Erythroblast (primary cell): ENCODE measurements at regions not wholly inside any gene's neighbourhood (a gene's known extent, or its start where the extent isn't known, plus 50 kb on each side); places are given as distances from the start of the nearest gene placed in this dataset.
"Not testable (repeated sequence)": the region's sequence is repeated elsewhere in the genome, so short reads cannot be mapped to it uniquely, and the experiment has no call there.

Experiments
- DNase-seq, 2 experiments: peaks; one replicate each; lab custom pipeline; 2025; lab: John Stamatoyannopoulos, UW
- GATA1 ChIP-seq: IDR thresholded peaks from 2 replicates; pipeline ENCODE4 v1.6.1; 2011; ENCODE audit warnings: low read depth, mild to moderate bottlenecking, control low read depth, low read length, moderate library complexity
- POLR2A ChIP-seq: IDR thresholded peaks from 2 replicates; pipeline ENCODE4 v1.6.1; 2011; ENCODE audit warnings: mild to moderate bottlenecking, low read length

GRCh38 chr6:11384531-11385309 lies 152.3 kb upstream of the NEDD9 start:
- DNase-seq, result no peak

GRCh38 chr6:11381801-11382513 lies 149.5 kb upstream of the NEDD9 start:
- TF ChIP-seq GATA1, result no peak
- no peak for TF ChIP-seq POLR2A

More at GRCh38 chr6:11384531-11385309, 152.3 kb upstream of the NEDD9 start:
- TF ChIP-seq POLR2A (no peak), GATA1 (no peak)

GRCh38 chr6:11380969-11381744 lies 148.7 kb upstream of the NEDD9 start:
- DNase-seq, result no peak
- no peak for TF ChIP-seq GATA1
- no peak for TF ChIP-seq POLR2A

More at GRCh38 chr6:11381801-11382513, 149.5 kb upstream of the NEDD9 start:
- peak in 1 of 2 experiments; percentile 2 for DNase-seq

- no peak for DNase-seq
- no peak for TF ChIP-seq GATA1
- TF ChIP-seq POLR2A, result no peak
Measured at GRCh38 chr6:11380549-11380948, 148.1 kb upstream of the NEDD9 start.

- TF ChIP-seq POLR2A (no peak), GATA1 (no peak)
- no peak for DNase-seq
Measured at GRCh38 chr6:11379805-11380204, 147.3 kb upstream of the NEDD9 start.

GRCh38 chr6:11378639-11379038 lies 146.2 kb upstream of the NEDD9 start:
- TF ChIP-seq POLR2A, result no peak
- no peak for TF ChIP-seq GATA1
- DNase-seq, result no peak

- TF ChIP-seq POLR2A, result no peak
- TF ChIP-seq GATA1, result no peak
- no peak for DNase-seq
Measured at GRCh38 chr6:11374036-11375010, 141.9 kb upstream of the NEDD9 start.

GRCh38 chr6:11373208-11373607 lies 140.7 kb upstream of the NEDD9 start:
- TF ChIP-seq POLR2A (no peak), GATA1 (no peak)
- no peak for DNase-seq

GRCh38 chr6:11372186-11372790 lies 139.8 kb upstream of the NEDD9 start:
- DNase-seq, result not testable (repeated sequence)

GRCh38 chr6:11370191-11371018 lies 137.9 kb upstream of the NEDD9 start:
- TF ChIP-seq GATA1, result no peak
- no peak for TF ChIP-seq POLR2A
- DNase-seq, result no peak

GRCh38 chr6:11368760-11369159 lies 136.3 kb upstream of the NEDD9 start:
- no peak for TF ChIP-seq POLR2A
- no peak for TF ChIP-seq GATA1
- DNase-seq, result no peak

GRCh38 chr6:11368264-11368663 lies 135.8 kb upstream of the NEDD9 start:
- DNase-seq, result no peak
- TF ChIP-seq POLR2A, result no peak
- no peak for TF ChIP-seq GATA1

- no peak for TF ChIP-seq GATA1
- no peak for TF ChIP-seq POLR2A
- DNase-seq, result no peak
Measured at GRCh38 chr6:11367638-11368199, 135.3 kb upstream of the NEDD9 start.
